GM20431 (cell line): ENCODE measurements at regions not wholly inside any gene's neighbourhood (a gene's known extent, or its start where the extent isn't known, plus 50 kb on each side); places are given as distances from the start of the nearest gene placed in this dataset.
"Not testable (repeated sequence)": the region's sequence is repeated elsewhere in the genome, so short reads cannot be mapped to it uniquely, and the experiment has no call there.

Experiments used
- in situ Hi-C: fragments of 300-500 bp; cut with MseI, MboI; formaldehyde crosslinking; loops from one replicate; pipeline ENCODE4 v1.15.0; 2020; ENCODE audit warnings: low sequenced_read_pairs; ENCODE audit not compliant: unreplicated experiment

GRCh38 chr13:21871919-21872318, 201.0 kb downstream of the FGF9 start:
- in situ Hi-C loops = no loop called here

GRCh38 chr13:21872795-21873194, 201.9 kb downstream of the FGF9 start:
- in situ Hi-C loops = no loop called here

GRCh38 chr13:21875116-21875515, 204.2 kb downstream of the FGF9 start:
- in situ Hi-C loops = no loop called here

- in situ Hi-C loops = no loop called here
Observed at GRCh38 chr13:21879263-21879914, 208.5 kb downstream of the FGF9 start.

- in situ Hi-C loops = no loop called here
Observed at GRCh38 chr13:21882766-21883165, 211.9 kb downstream of the FGF9 start.

- in situ Hi-C loops = no loop called here
Observed at GRCh38 chr13:21883713-21884112, 212.8 kb downstream of the FGF9 start.

- in situ Hi-C loops = no loop called here
Observed at GRCh38 chr13:21884299-21884909, 213.5 kb downstream of the FGF9 start.

- in situ Hi-C loops = no loop called here
Observed at GRCh38 chr13:21884965-21885567, 214.2 kb downstream of the FGF9 start.

GRCh38 chr13:21885714-21886224, 214.9 kb downstream of the FGF9 start:
- in situ Hi-C loops = no loop called here

- in situ Hi-C loops = no loop called here
Observed at GRCh38 chr13:21889651-21890050, 218.8 kb downstream of the FGF9 start.

GRCh38 chr13:21890220-21890619, 219.3 kb downstream of the FGF9 start:
- in situ Hi-C loops = not testable (repeated sequence)

GRCh38 chr13:21894091-21894490, 223.2 kb downstream of the FGF9 start:
- in situ Hi-C loops = no loop called here

- in situ Hi-C loops = no loop called here
Observed at GRCh38 chr13:21894703-21895699, 224.1 kb downstream of the FGF9 start.

GRCh38 chr13:21895779-21896178, 224.9 kb downstream of the FGF9 start:
- in situ Hi-C loops = no loop called here

- in situ Hi-C loops = no loop called here
Observed at GRCh38 chr13:21897161-21897560, 226.3 kb downstream of the FGF9 start.

- in situ Hi-C loops = no loop called here
Observed at GRCh38 chr13:21898459-21898858, 227.6 kb downstream of the FGF9 start.

GRCh38 chr13:21898945-21899344, 228.1 kb downstream of the FGF9 start:
- in situ Hi-C loops = no loop called here

- in situ Hi-C loops = no loop called here
Observed at GRCh38 chr13:21901336-21901735, 230.5 kb downstream of the FGF9 start.

- in situ Hi-C loops = no loop called here
Observed at GRCh38 chr13:21901811-21902708, 231.2 kb downstream of the FGF9 start.
